IPS-NIHi7 (cell line): ENCODE measurements at regions not wholly inside any gene's neighbourhood (a gene's known extent, or its start where the extent isn't known, plus 50 kb on each side); places are given as distances from the start of the nearest gene placed in this dataset.

Experiments
- DNase-seq: peaks from one replicate; pipeline ENCODE4 v3.0.0; 2012; ENCODE audit warnings: mixed read lengths; ENCODE audit errors: extremely low spot score

GRCh38 chr5:110109667-110110066 is 419.9 kb downstream of the MAN2A1 start:
- DNase-seq, result no peak

- no peak for DNase-seq
These were observed 422.6 kb downstream of the MAN2A1 start for GRCh38 chr5:110112348-110112747.

GRCh38 chr5:110115503-110115902 is 425.8 kb downstream of the MAN2A1 start:
- DNase-seq, result no peak

- no peak for DNase-seq
These were observed 426.8 kb downstream of the MAN2A1 start for GRCh38 chr5:110116539-110116938.

- DNase-seq, result no peak
These were observed 445.5 kb downstream of the MAN2A1 start for GRCh38 chr5:110134963-110135935.

GRCh38 chr5:110150199-110150598 is 460.5 kb downstream of the MAN2A1 start:
- DNase-seq, result no peak

- no peak for DNase-seq
These were observed 469.5 kb downstream of the MAN2A1 start for GRCh38 chr5:110159202-110159601.

GRCh38 chr5:110161162-110161561 is 471.4 kb downstream of the MAN2A1 start:
- DNase-seq, result no peak

- no peak for DNase-seq
These were observed 475.6 kb downstream of the MAN2A1 start for GRCh38 chr5:110165366-110165765.

- DNase-seq, result no peak
These were observed 477.7 kb downstream of the MAN2A1 start for GRCh38 chr5:110167384-110167783.

- no peak for DNase-seq
These were observed 479.7 kb downstream of the MAN2A1 start for GRCh38 chr5:110169461-110169860.

- DNase-seq, result no peak
These were observed 488.0 kb downstream of the MAN2A1 start for GRCh38 chr5:110177729-110178128.

GRCh38 chr5:110179321-110179720 is 489.6 kb downstream of the MAN2A1 start:
- DNase-seq, result no peak

GRCh38 chr5:110194191-110194590 is 504.5 kb downstream of the MAN2A1 start:
- DNase-seq, result no peak

GRCh38 chr5:110195288-110195687 is 505.6 kb downstream of the MAN2A1 start:
- DNase-seq, result no peak

GRCh38 chr5:110201791-110202190 is 512.1 kb downstream of the MAN2A1 start:
- DNase-seq, result no peak

- no peak for DNase-seq
These were observed 513.9 kb downstream of the MAN2A1 start for GRCh38 chr5:110203661-110204060.

GRCh38 chr5:110209401-110209800 is 517.1 kb downstream of the TMEM232 start:
- DNase-seq, result no peak

- DNase-seq, result no peak
These were observed 507.5 kb downstream of the TMEM232 start for GRCh38 chr5:110218981-110219380.

GRCh38 chr5:110219769-110220168 is 506.7 kb downstream of the TMEM232 start:
- no peak for DNase-seq

GRCh38 chr5:110221036-110221435 is 505.4 kb downstream of the TMEM232 start:
- DNase-seq, result no peak

GRCh38 chr5:110224050-110224449 is 502.4 kb downstream of the TMEM232 start:
- DNase-seq, result no peak

- no peak for DNase-seq
These were observed 500.5 kb downstream of the TMEM232 start for GRCh38 chr5:110225949-110226348.

GRCh38 chr5:110239786-110240185 is 486.7 kb downstream of the TMEM232 start:
- no peak for DNase-seq
